ENCODE measurements at regions not wholly inside any gene's neighbourhood (a gene's known extent, or its start where the extent isn't known, plus 50 kb on each side); places are given as distances from the start of the nearest gene placed in this dataset.

DNA sequence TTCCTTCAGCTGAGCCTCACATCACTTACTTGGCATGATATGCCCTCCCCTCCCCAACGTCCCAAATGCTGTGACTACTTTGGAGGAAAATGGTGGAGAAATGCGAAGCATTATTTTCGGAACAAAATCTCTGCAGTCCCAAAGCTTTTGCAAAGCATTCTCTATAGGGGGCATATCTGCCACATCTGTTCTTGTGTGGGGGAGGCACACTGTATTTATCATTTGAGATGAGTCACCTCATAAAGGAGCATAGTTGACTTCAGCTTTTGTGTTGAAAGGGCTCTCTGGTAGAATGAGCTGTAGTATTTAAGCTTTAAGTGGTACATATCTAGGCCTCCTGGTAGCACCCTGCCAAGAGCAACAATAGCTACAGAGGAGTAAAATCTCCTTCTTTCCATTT, 447.5 kb downstream of the ADAMTS20 start (continued):
- TF ChIP-seq, protein P1, sequence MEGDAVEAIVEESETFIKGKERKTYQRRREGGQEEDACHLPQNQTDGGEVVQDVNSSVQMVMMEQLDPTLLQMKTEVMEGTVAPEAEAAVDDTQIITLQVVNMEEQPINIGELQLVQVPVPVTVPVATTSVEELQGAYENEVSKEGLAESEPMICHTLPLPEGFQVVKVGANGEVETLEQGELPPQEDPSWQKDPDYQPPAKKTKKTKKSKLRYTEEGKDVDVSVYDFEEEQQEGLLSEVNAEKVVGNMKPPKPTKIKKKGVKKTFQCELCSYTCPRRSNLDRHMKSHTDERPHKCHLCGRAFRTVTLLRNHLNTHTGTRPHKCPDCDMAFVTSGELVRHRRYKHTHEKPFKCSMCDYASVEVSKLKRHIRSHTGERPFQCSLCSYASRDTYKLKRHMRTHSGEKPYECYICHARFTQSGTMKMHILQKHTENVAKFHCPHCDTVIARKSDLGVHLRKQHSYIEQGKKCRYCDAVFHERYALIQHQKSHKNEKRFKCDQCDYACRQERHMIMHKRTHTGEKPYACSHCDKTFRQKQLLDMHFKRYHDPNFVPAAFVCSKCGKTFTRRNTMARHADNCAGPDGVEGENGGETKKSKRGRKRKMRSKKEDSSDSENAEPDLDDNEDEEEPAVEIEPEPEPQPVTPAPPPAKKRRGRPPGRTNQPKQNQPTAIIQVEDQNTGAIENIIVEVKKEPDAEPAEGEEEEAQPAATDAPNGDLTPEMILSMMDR (IDR thresholded peaks at IDR 0.05 in 2 of 3, conservative IDR thresholded peaks at IDR 0.05 in 1 of 3; ENCODE audit: borderline replicate concordance in 1 of 3, insufficient read depth in 1 of 3, low read depth in 2 of 3, low read length in 2 of 3), result no peak
- TF ChIP-seq, protein P2, sequence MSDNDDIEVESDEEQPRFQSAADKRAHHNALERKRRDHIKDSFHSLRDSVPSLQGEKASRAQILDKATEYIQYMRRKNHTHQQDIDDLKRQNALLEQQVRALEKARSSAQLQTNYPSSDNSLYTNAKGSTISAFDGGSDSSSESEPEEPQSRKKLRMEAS (IDR thresholded peaks at IDR 0.05), result no peak
- TF ChIP-seq CEBPB (IDR thresholded peaks at IDR 0.05; ENCODE audit: low read depth), result no peak
- TF ChIP-seq POLR2AphosphoS5 (IDR thresholded peaks at IDR 0.05; ENCODE audit: low read depth, low read length), result no peak
- no peak for TF ChIP-seq YY1 (IDR thresholded peaks at IDR 0.05; ENCODE audit: extremely low read depth, insufficient replicate concordance, low read depth, low read length)

DNA sequence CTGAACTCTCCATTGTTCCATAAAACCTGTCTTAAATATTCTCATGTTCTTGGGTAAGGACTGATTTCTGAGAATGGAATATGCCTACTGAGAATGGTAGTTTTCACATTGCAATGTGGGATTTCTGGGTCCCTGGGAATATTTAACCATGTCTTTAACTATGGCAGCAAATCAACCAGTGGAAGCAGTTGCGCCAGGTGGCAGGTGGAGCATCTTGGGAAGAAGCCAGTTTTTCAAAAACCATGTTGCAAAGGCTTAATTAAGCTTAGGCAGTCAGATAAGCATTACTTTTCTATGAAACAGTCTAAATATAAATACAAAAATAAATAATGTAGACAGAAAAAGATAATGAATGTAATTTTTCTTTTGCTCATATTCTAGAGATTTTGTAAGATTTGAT, 448.1 kb downstream of the ADAMTS20 start:
- ChIA-PET POLR2A (no interaction called here), CTCF (no interaction called here), RAD21 (ENCODE audit: low non-redundant PET in 1 of 2, low total read pairs in 2 of 2, uncharacterized antibody in 2 of 2, unreplicated experiment in 2 of 2) (no interaction called here)
- TF ChIP-seq EGR1 (IDR thresholded peaks at IDR 0.05; ENCODE audit: low read depth) (no peak), ELF1 (IDR thresholded peaks at IDR 0.05; ENCODE audit: borderline replicate concordance, low read depth) (no peak), POLR2AphosphoS5 (IDR thresholded peaks at IDR 0.05; ENCODE audit: low read depth, low read length) (no peak), SP1 (IDR thresholded peaks at IDR 0.05; ENCODE audit: low read depth) (no peak), CEBPB (IDR thresholded peaks at IDR 0.05; ENCODE audit: low read depth) (no peak)
- TF ChIP-seq, protein P2 (IDR thresholded peaks at IDR 0.05), result no peak
- TF ChIP-seq, protein P1 (IDR thresholded peaks at IDR 0.05 in 2 of 3, conservative IDR thresholded peaks at IDR 0.05 in 1 of 3; ENCODE audit: borderline replicate concordance in 1 of 3, insufficient read depth in 1 of 3, low read depth in 2 of 3, low read length in 2 of 3), result no peak
- TF ChIP-seq, protein P3, sequence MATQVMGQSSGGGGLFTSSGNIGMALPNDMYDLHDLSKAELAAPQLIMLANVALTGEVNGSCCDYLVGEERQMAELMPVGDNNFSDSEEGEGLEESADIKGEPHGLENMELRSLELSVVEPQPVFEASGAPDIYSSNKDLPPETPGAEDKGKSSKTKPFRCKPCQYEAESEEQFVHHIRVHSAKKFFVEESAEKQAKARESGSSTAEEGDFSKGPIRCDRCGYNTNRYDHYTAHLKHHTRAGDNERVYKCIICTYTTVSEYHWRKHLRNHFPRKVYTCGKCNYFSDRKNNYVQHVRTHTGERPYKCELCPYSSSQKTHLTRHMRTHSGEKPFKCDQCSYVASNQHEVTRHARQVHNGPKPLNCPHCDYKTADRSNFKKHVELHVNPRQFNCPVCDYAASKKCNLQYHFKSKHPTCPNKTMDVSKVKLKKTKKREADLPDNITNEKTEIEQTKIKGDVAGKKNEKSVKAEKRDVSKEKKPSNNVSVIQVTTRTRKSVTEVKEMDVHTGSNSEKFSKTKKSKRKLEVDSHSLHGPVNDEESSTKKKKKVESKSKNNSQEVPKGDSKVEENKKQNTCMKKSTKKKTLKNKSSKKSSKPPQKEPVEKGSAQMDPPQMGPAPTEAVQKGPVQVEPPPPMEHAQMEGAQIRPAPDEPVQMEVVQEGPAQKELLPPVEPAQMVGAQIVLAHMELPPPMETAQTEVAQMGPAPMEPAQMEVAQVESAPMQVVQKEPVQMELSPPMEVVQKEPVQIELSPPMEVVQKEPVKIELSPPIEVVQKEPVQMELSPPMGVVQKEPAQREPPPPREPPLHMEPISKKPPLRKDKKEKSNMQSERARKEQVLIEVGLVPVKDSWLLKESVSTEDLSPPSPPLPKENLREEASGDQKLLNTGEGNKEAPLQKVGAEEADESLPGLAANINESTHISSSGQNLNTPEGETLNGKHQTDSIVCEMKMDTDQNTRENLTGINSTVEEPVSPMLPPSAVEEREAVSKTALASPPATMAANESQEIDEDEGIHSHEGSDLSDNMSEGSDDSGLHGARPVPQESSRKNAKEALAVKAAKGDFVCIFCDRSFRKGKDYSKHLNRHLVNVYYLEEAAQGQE (IDR thresholded peaks at IDR 0.05; ENCODE audit: low read depth), result no peak
- TF ChIP-seq, protein P4, sequence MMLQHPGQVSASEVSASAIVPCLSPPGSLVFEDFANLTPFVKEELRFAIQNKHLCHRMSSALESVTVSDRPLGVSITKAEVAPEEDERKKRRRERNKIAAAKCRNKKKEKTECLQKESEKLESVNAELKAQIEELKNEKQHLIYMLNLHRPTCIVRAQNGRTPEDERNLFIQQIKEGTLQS (IDR thresholded peaks at IDR 0.05), result no peak
- Histone ChIP-seq H4K20me1 (ENCODE audit: insufficient read depth) (no peaks in the 10 kb centered on the region), H3K27ac (ENCODE audit: low read depth, low read length) (no peak overlapping the region), H3K36me3 (ENCODE audit: control insufficient read depth in 1 of 2, insufficient read depth in 2 of 2, low read length in 2 of 2) (no peaks in the 10 kb centered on the region), H3K9me3 (ENCODE audit: control insufficient read depth in 1 of 2, insufficient read depth in 1 of 2, low read depth in 1 of 2, low read length in 2 of 2) (no peaks in the 10 kb centered on the region), H2AFZ (ENCODE audit: low read depth, low read length, poor library complexity, severe bottlenecking) (no peak overlapping the region), H3K79me2 (ENCODE audit: insufficient read depth, low read length) (no peaks in the 10 kb centered on the region), H3K4me3 (replicated peaks in 1 of 2; ENCODE audit: low read depth in 1 of 2, low read length in 2 of 2) (no peak overlapping the region), H3K4me1 (ENCODE audit: control insufficient read depth in 1 of 2, insufficient read depth in 2 of 2, low read length in 2 of 2) (no peaks in the 10 kb centered on the region; a peak in 1 of 4 replicates), H3K9ac (ENCODE audit: low read length) (no peak overlapping the region), H3K27me3 (ENCODE audit: insufficient read depth, low read length) (no peaks in the 10 kb centered on the region), H3K4me2 (ENCODE audit: low read length) (no peak overlapping the region), H3K9me2 (ENCODE audit: insufficient read depth) (no peaks in the 10 kb centered on the region)
- BruUV-seq (replicated peaks), result no TSS peak
- ATAC-seq (no peak), DNase-seq (ENCODE audit: low read depth, low spot score) (no peak)
- intact Hi-C loops (cut with micrococcal nuclease), result no loop called here
